H9 (cell line): ENCODE measurements at regions not wholly inside any gene's neighbourhood (a gene's known extent, or its start where the extent isn't known, plus 50 kb on each side); places are given as distances from the start of the nearest gene placed in this dataset.

ENCODE experiments used
- DNase-seq: peaks from one replicate; pipeline ENCODE4 v3.0.0-alpha.2; 2017
- H2AFZ ChIP-seq: one replicate; pipeline ENCODE4 v1.6.1; 2013; ENCODE audit warnings: mild to moderate bottlenecking, low read length, control low read depth, moderate library complexity
- H2AK5ac ChIP-seq: 2 replicates; pipeline ENCODE4 v1.6.1; 2013; ENCODE audit warnings: low read length, control low read depth, mixed read lengths; ENCODE audit not compliant: insufficient read length
- H2BK120ac ChIP-seq: one replicate; pipeline ENCODE4 v1.6.1; 2013; ENCODE audit warnings: low read depth, mild to moderate bottlenecking, low read length, control low read depth, inconsistent platforms; ENCODE audit not compliant: poor library complexity, severe bottlenecking
- H2BK12ac ChIP-seq: 2 replicates; pipeline ENCODE4 v1.6.1; 2013; ENCODE audit warnings: low read length, control low read depth, mixed read lengths, low read depth; ENCODE audit not compliant: insufficient read length
- H2BK15ac ChIP-seq: 2 replicates; pipeline ENCODE4 v1.6.1; 2013; ENCODE audit warnings: low read depth, low read length, control low read depth
- H2BK20ac ChIP-seq: one replicate; pipeline ENCODE4 v1.6.1; 2013; ENCODE audit warnings: low read depth, mild to moderate bottlenecking, low read length, control low read depth, inconsistent platforms; ENCODE audit not compliant: poor library complexity, severe bottlenecking
- H2BK5ac ChIP-seq: 2 replicates; pipeline ENCODE4 v1.6.1; 2013; ENCODE audit warnings: low read length, control low read depth, mixed read lengths; ENCODE audit not compliant: insufficient read length
- H3K14ac ChIP-seq: 2 replicates; pipeline ENCODE4 v1.6.1; 2013; ENCODE audit warnings: low read length, control low read depth; ENCODE audit not compliant: insufficient read depth
- H3K18ac ChIP-seq: 2 replicates; pipeline ENCODE4 v1.6.1; 2013; ENCODE audit warnings: low read depth, mild to moderate bottlenecking, mixed read lengths, low read length, control low read depth; ENCODE audit not compliant: insufficient read length
- H3K23ac ChIP-seq: 2 replicates; pipeline ENCODE4 v1.6.1; 2013; ENCODE audit warnings: low read length, control low read depth, mixed read lengths, low read depth; ENCODE audit not compliant: insufficient read length
- H3K23me2 ChIP-seq: 2 replicates; pipeline ENCODE4 v1.6.1; 2013; ENCODE audit warnings: low read depth, mild to moderate bottlenecking, mixed read lengths, low read length, control low read depth; ENCODE audit not compliant: insufficient read length, poor library complexity, severe bottlenecking
- H3K27ac ChIP-seq: 2 replicates; pipeline ENCODE4 v1.5.1; 2013; ENCODE audit warnings: low read length, control low read depth, mixed read lengths, low read depth; ENCODE audit not compliant: insufficient read length
- H3K27me3 ChIP-seq: 2 replicates; pipeline ENCODE4 v1.6.1; 2013; ENCODE audit warnings: low read length, control low read depth, inconsistent platforms; ENCODE audit not compliant: insufficient read depth
- H3K4ac ChIP-seq: 2 replicates; pipeline ENCODE4 v1.6.1; 2013; ENCODE audit warnings: low read depth, mild to moderate bottlenecking, control low read depth, inconsistent platforms, low read length, moderate library complexity
- H3K4me1 ChIP-seq: 2 replicates; pipeline ENCODE4 v1.6.1; 2013; ENCODE audit warnings: low read length, control low read depth, inconsistent platforms; ENCODE audit not compliant: insufficient read depth
- H3K4me2 ChIP-seq: 2 replicates; pipeline ENCODE4 v1.6.1; 2013; ENCODE audit warnings: low read length, control low read depth, mixed read lengths; ENCODE audit not compliant: insufficient read length, insufficient read depth
- H3K56ac ChIP-seq: 2 replicates; pipeline ENCODE4 v1.6.1; 2013; ENCODE audit warnings: low read depth, mild to moderate bottlenecking, mixed read lengths, low read length, control low read depth; ENCODE audit not compliant: insufficient read length
- H3K79me1 ChIP-seq: 2 replicates; pipeline ENCODE4 v1.6.1; 2013; ENCODE audit warnings: low read depth, mild to moderate bottlenecking, moderate library complexity, low read length, control low read depth, inconsistent platforms; ENCODE audit not compliant: insufficient read depth, poor library complexity, severe bottlenecking
- H3K79me2 ChIP-seq: 2 replicates; pipeline ENCODE4 v1.6.1; 2013; ENCODE audit warnings: low read length, control low read depth, inconsistent platforms; ENCODE audit not compliant: insufficient read depth
- H3K9ac ChIP-seq: 2 replicates; pipeline ENCODE4 v1.6.1; 2013; ENCODE audit warnings: low read length, control low read depth, mixed read lengths; ENCODE audit not compliant: insufficient read length; ENCODE audit errors: extremely low read depth
- H3K9me3 ChIP-seq: one replicate; pipeline ENCODE4 v1.6.1; 2013; ENCODE audit warnings: low read depth, low read length, inconsistent platforms; ENCODE audit not compliant: control insufficient read depth
- H3T11ph ChIP-seq: one replicate; pipeline ENCODE4 v1.6.1; 2013; ENCODE audit warnings: mild to moderate bottlenecking, low read length, control low read depth, inconsistent platforms
- H4K20me1 ChIP-seq: one replicate; pipeline ENCODE4 v1.6.1; 2013; ENCODE audit not compliant: control insufficient read depth, insufficient read length, insufficient read depth
- H4K5ac ChIP-seq: 2 replicates; pipeline ENCODE4 v1.6.1; 2013; ENCODE audit warnings: low read depth, mild to moderate bottlenecking, mixed read lengths, low read length, control low read depth; ENCODE audit not compliant: insufficient read length
- H4K8ac ChIP-seq: replicated peaks from 2 replicates; pipeline ENCODE4 v1.6.1; 2013; ENCODE audit warnings: low read length, control low read depth, mixed read lengths, low read depth; ENCODE audit not compliant: insufficient read length
- H4K91ac ChIP-seq: 2 replicates; pipeline ENCODE4 v1.6.1; 2013; ENCODE audit warnings: low read depth, mild to moderate bottlenecking, moderate library complexity, mixed read lengths, low read length, control low read depth; ENCODE audit not compliant: insufficient read length
- H3K27ac Mint-ChIP-seq, 3 experiments: 2 replicates in 2 of 3; 3 replicates in 1 of 3; pipeline ENCODE4 v1.8.0; 2020 to 2021; ENCODE audit warnings: mixed read lengths in 3 of 3, mild to moderate bottlenecking in 1 of 3, moderate library complexity in 1 of 3
- H3K27me3 Mint-ChIP-seq: 2 replicates; pipeline ENCODE4 v1.8.0; 2021; ENCODE audit warnings: low read depth, mild to moderate bottlenecking, moderate library complexity, mixed read lengths
- H3K36me3 Mint-ChIP-seq, 3 experiments: 2 replicates in 2 of 3; 3 replicates in 1 of 3; pipeline ENCODE4 v1.8.0; 2020 to 2021; ENCODE audit warnings: low read depth in 3 of 3, mixed read lengths in 3 of 3; ENCODE audit not compliant: insufficient read depth in 1 of 3
- H3K4me1 Mint-ChIP-seq, 2 experiments: 2 replicates each; pipeline ENCODE4 v1.8.0; 2020; ENCODE audit warnings: mixed read lengths in 2 of 2
- H3K4me3 Mint-ChIP-seq, 2 experiments: 2 replicates in 1 of 2; 3 replicates in 1 of 2; pipeline ENCODE4 v1.8.0; 2020 to 2021; ENCODE audit warnings: mild to moderate bottlenecking in 2 of 2, mixed read lengths in 2 of 2, moderate library complexity in 1 of 2
- H3K9me3 Mint-ChIP-seq, 2 experiments: 2 replicates in 1 of 2; 3 replicates in 1 of 2; pipeline ENCODE4 v1.8.0; 2020; ENCODE audit warnings: mild to moderate bottlenecking in 2 of 2, mixed read lengths in 2 of 2, moderate library complexity in 1 of 2
- CTCF ChIP-seq: fragments of 200-600 bp; sonication (generic); conservative IDR thresholded peaks from 3 replicates; pipeline ENCODE4 v1.8.0; 2021; ENCODE audit warnings: antibody characterized with exemption, mild to moderate bottlenecking
- WGBS: extraction: QIAGEN DNeasy Blood & Tissue Kit; methylation state at CpG from one replicate; pipeline ENCODE4 v1.1.7; 2013; ENCODE audit warnings: missing lambda C conversion rate, low lambda C conversion rate, mixed read lengths; ENCODE audit not compliant: insufficient read length; ENCODE audit errors: extremely low coverage; 5-methylcytosine and 5-hydroxymethylcytosine counted together

DNA sequence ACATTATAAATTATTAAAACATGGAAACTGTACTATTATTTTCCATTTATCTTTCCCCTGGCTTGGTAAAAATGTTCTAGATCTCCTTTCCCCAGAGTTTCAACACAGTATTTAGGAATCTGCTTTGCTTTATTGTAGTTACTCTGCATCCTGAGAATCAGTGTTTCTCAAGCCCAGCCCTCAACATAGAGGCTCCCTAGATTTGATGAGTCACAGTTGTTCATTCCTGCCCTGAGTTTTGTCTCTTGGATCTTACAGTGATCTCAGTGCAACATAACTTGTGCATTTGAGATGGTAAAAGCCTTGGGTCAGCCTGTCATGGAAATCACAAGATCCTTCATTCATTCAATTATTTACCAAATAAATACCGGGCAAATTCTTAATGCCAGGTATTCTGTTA, 63.0 kb downstream of the VAX1 start:
- Histone ChIP-seq H2AK5ac (no peak overlapping the region), H2BK15ac (no peak overlapping the region), H4K91ac (no peak overlapping the region), H2BK120ac (no peak overlapping the region), H3K18ac (no peak overlapping the region), H2BK5ac (no peak overlapping the region), H3K9ac (no peak overlapping the region), H3K27ac (no peak overlapping the region), H3K4me2 (no peak overlapping the region), H4K20me1 (no peaks in the 10 kb centered on the region), H2AFZ (no peak overlapping the region), H2BK12ac (no peak overlapping the region), H3K14ac (no peak overlapping the region), H4K5ac (no peak overlapping the region), H3K9me3 (no peaks in the 10 kb centered on the region), H3K23me2 (no peaks in the 10 kb centered on the region), H3K56ac (no peak overlapping the region), H3K27me3 (no peaks in the 10 kb centered on the region), H3K4me1 (no peaks in the 10 kb centered on the region), H3K79me1 (no peaks in the 10 kb centered on the region), H2BK20ac (no peak overlapping the region), H3K23ac (no peak overlapping the region), H3K79me2 (no peaks in the 10 kb centered on the region), H3T11ph (no peak overlapping the region), H3K4ac (no peak overlapping the region), H4K8ac (no peak overlapping the region)
- Mint-ChIP-seq H3K9me3 (peaks cover 0 to 5% of the 10 kb centered on the region in 2 experiments; a peak in 1 of 5 replicates), H3K27me3 (peaks cover 3% of the 10 kb centered on the region), H3K4me3 (no peak overlapping the region), H3K36me3 (no peaks in the 10 kb centered on the region), H3K4me1 (peaks cover 7% of the 10 kb centered on the region in 2 experiments; a peak in 3 of 4 replicates), H3K27ac (no peak overlapping the region)
- DNase-seq: no peak
- TF ChIP-seq CTCF: no peak
- no CpG with 5 or more reads among the region's 1 CpG for WGBS
